Gastrocnemius medialis (tissue), 4 donors: ENCODE measurements at regions not wholly inside any gene's neighbourhood (a gene's known extent, or its start where the extent isn't known, plus 50 kb on each side); places are given as distances from the start of the nearest gene placed in this dataset.

ENCODE experiments used
- ATAC-seq, 2 donors: fragments of 150-250 bp; one replicate each; pipeline ENCODE4 v1.9.1; 2016
- DNase-seq, 2 donors: peaks; one replicate each; pipeline ENCODE4 v3.0.0-alpha.2; 2019
- H3K27ac ChIP-seq, 4 donors: fragments of 200-600 bp; sonication (generic); 1 replicate in 1 of 4; 2 replicates in 3 of 4; pipeline ENCODE4 v1.5.1; 2016 to 2018; ENCODE audit warnings: mild to moderate bottlenecking in 2 of 4, moderate library complexity in 1 of 4
- H3K27me3 ChIP-seq, 3 donors: fragments of 200-600 bp; sonication (generic) in 2 of 3; 1 replicate in 1 of 3; 2 replicates in 2 of 3; pipeline versions ENCODE4 v1.5.1 to v1.6.0; 2016 to 2019; ENCODE audit warnings: mild to moderate bottlenecking in 1 of 3, moderate library complexity in 1 of 3
- H3K36me3 ChIP-seq, 2 donors: fragments of 200-600 bp; sonication (generic) in 1 of 2; one replicate each; pipeline ENCODE4 v1.5.1; 2017 to 2018
- H3K4me1 ChIP-seq, 2 donors: fragments of 200-600 bp; sonication (generic) in 1 of 2; one replicate each; pipeline ENCODE4 v1.5.1; 2016 to 2017; ENCODE audit warnings: mild to moderate bottlenecking in 2 of 2
- H3K4me3 ChIP-seq, 4 donors: fragments of 200-600 bp; sonication (generic) in 3 of 4; 1 replicate in 1 of 4; 2 replicates in 3 of 4; pipeline ENCODE4 v1.5.1; 2016 to 2019; ENCODE audit warnings: mild to moderate bottlenecking in 2 of 4
- H3K9me3 ChIP-seq, 3 donors: fragments of 200-600 bp; sonication (generic) in 2 of 3; 1 replicate in 1 of 3; 2 replicates in 2 of 3; pipeline ENCODE4 v1.5.1; 2016 to 2019
- POLR2A ChIP-seq, 2 donors: fragments of 450-650 bp; IDR thresholded peaks; one replicate each; pipeline ENCODE4 v1.6.1; 2017; ENCODE audit warnings: antibody characterized with exemption in 2 of 2, mild to moderate bottlenecking in 2 of 2, moderate library complexity in 2 of 2
- in situ Hi-C, 4 donors: fragments of 200-750 bp; cut with MboI; loops; one replicate each; pipeline versions ENCODE4 v1.15.0 to v1.8.0; 2017; ENCODE audit warnings: low sequenced_read_pairs in 4 of 4
- intact Hi-C: fragments of 100-400 bp; cut with DNase I; formaldehyde crosslinking; loops from one replicate; pipeline ENCODE4 v1.15.1; 2023; ENCODE audit warnings: low total_unique reads
- TF ChIP-seq, protein P1 (sequence below), 5 experiments: fragments of 450-650 bp in 3 of 5; fragments of 200-600 bp in 2 of 5; sonication (generic) in 2 of 5; IDR thresholded peaks in 4 of 5; conservative IDR thresholded peaks in 1 of 5; 1 replicate in 4 of 5; 2 replicates in 1 of 5; pipeline ENCODE4 v1.5.1; 2016 to 2019; ENCODE audit warnings: antibody characterized with exemption in 5 of 5, mild to moderate bottlenecking in 3 of 5, moderate library complexity in 3 of 5

DNA sequence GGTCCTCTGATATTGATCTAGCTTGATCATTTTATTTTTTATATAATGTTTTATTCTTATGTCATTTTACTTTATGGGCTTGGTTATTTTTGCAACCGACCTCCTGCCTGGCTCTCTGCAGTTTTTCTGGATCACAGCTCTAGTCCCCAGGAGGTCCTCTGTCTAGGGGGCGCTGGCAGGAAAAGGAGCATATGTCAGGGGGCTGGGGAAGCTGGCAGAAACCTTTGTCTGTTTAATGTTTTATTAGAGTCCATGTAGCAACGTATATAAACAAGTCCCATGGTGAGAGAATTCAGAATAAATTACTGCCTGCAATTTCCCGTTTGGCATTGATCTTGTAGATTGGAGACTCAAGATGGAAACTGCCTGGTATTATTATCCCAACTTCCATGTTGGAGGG is 133.5 kb upstream of the ZBED5 start:
- no peak overlapping the region for H3K27ac ChIP-seq
- DNase-seq, result no peak
- H3K9me3 ChIP-seq, result no peaks in the 10 kb centered on the region
- no peak overlapping the region for H3K4me3 ChIP-seq
- H3K27me3 ChIP-seq, result no peaks in the 10 kb centered on the region
- TF ChIP-seq, protein P1, sequence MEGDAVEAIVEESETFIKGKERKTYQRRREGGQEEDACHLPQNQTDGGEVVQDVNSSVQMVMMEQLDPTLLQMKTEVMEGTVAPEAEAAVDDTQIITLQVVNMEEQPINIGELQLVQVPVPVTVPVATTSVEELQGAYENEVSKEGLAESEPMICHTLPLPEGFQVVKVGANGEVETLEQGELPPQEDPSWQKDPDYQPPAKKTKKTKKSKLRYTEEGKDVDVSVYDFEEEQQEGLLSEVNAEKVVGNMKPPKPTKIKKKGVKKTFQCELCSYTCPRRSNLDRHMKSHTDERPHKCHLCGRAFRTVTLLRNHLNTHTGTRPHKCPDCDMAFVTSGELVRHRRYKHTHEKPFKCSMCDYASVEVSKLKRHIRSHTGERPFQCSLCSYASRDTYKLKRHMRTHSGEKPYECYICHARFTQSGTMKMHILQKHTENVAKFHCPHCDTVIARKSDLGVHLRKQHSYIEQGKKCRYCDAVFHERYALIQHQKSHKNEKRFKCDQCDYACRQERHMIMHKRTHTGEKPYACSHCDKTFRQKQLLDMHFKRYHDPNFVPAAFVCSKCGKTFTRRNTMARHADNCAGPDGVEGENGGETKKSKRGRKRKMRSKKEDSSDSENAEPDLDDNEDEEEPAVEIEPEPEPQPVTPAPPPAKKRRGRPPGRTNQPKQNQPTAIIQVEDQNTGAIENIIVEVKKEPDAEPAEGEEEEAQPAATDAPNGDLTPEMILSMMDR (IDR thresholded peaks at IDR 0.05 in 4 of 5, conservative IDR thresholded peaks at IDR 0.05 in 1 of 5), result no peak
- TF ChIP-seq POLR2A (IDR thresholded peaks at IDR 0.05), result no peak
- in situ Hi-C loops, result no loop called here
- no peak for ATAC-seq
- intact Hi-C loops, result no loop called here
- no peaks in the 10 kb centered on the region for H3K36me3 ChIP-seq
- no peaks in the 10 kb centered on the region for H3K4me1 ChIP-seq

DNA sequence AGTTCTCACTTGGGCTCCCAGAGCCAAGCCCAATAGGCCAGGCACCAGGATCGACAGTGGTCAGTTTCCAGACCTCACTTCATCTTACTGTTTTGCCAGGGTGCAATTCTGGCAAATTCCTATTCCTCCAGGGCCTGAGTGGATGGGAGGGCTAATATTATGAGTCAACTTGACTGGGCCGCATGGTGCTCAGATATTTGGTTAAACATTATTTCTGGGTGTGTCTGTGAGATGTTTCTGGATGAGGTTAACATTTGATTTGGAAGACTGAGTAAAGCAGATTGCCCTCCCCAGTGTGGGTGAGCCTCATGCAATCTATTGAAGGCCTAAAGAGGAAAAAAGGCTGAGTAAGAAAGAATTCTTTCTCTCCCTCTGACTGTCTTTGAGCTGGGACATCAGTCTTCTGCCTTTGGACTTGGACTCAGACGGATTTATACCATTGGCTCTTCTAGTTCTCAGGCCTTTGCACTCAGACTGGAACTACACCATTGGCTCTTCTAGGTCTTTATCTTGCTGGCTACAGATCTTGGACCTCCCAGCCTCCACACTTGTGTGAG is 132.9 kb upstream of the ZBED5 start:
- DNase-seq (no peak), ATAC-seq (no peak)
- in situ Hi-C loops (no loop called here), intact Hi-C loops (no loop called here)
- Histone ChIP-seq H3K9me3 (no peaks in the 10 kb centered on the region), H3K4me1 (no peaks in the 10 kb centered on the region), H3K27ac (no peak overlapping the region), H3K4me3 (no peak overlapping the region), H3K36me3 (no peaks in the 10 kb centered on the region), H3K27me3 (no peaks in the 10 kb centered on the region)
- TF ChIP-seq, protein P1 (IDR thresholded peaks at IDR 0.05 in 4 of 5, conservative IDR thresholded peaks at IDR 0.05 in 1 of 5), result no peak
- TF ChIP-seq POLR2A (IDR thresholded peaks at IDR 0.05), result no peak

DNA sequence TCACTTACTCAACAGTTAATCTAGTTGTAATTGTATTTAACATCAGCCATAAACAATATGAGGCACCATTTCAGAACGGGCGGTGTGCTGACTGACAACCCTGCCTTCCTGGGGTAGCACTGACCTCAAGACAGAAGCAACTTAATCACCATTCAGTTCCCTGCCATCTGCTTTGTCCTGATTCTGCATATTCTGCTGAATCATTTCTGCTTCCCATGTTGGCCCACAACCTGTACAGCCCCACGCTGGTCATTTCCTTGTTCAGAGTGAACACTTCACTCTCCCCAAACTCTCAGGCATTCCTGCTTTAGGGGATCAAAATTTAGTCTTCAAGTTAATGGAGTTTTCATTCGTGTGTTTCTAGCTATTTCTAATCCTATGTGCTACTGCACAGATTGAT is 132.3 kb upstream of the ZBED5 start:
- TF ChIP-seq POLR2A (IDR thresholded peaks at IDR 0.05), result no peak
- TF ChIP-seq, protein P1 (IDR thresholded peaks at IDR 0.05 in 4 of 5, conservative IDR thresholded peaks at IDR 0.05 in 1 of 5), result no peak
- no peaks in the 10 kb centered on the region for H3K27me3 ChIP-seq
- H3K4me3 ChIP-seq, result no peak overlapping the region
- no peaks in the 10 kb centered on the region for H3K36me3 ChIP-seq
- in situ Hi-C loops (no loop called here), intact Hi-C loops (no loop called here)
- no peak overlapping the region for H3K27ac ChIP-seq
- ATAC-seq (no peak), DNase-seq (no peak)
- no peaks in the 10 kb centered on the region for H3K4me1 ChIP-seq
- H3K9me3 ChIP-seq, result no peaks in the 10 kb centered on the region

DNA sequence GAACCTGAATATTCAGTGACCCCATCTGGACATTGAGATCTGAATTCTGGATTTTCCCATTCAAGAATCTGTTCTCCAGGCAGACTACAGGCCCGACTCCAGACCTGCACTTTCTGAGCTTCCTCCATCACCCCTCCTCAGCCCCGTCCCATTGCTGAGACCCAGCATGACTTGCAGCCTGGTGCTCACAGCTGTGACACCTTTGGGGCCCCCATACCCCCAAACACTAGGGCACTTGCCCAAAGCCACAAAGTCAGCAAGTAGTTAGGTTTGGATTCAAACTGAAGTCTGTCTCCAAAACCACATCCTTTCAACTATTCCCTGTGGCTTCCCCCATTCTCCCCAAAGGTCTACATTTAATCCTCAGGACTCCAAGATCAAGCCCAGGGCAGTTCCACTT is 128.2 kb upstream of the ZBED5 start:
- Histone ChIP-seq H3K4me1 (no peaks in the 10 kb centered on the region), H3K27ac (no peak overlapping the region), H3K4me3 (no peak overlapping the region), H3K36me3 (no peaks in the 10 kb centered on the region), H3K9me3 (no peaks in the 10 kb centered on the region), H3K27me3 (no peaks in the 10 kb centered on the region)
- intact Hi-C loops, result no loop called here
- DNase-seq (no peak), ATAC-seq (no peak)
- TF ChIP-seq, protein P1 (IDR thresholded peaks at IDR 0.05 in 4 of 5, conservative IDR thresholded peaks at IDR 0.05 in 1 of 5), result no peak
- TF ChIP-seq POLR2A (IDR thresholded peaks at IDR 0.05), result no peak
- in situ Hi-C loops, result no loop called here

DNA sequence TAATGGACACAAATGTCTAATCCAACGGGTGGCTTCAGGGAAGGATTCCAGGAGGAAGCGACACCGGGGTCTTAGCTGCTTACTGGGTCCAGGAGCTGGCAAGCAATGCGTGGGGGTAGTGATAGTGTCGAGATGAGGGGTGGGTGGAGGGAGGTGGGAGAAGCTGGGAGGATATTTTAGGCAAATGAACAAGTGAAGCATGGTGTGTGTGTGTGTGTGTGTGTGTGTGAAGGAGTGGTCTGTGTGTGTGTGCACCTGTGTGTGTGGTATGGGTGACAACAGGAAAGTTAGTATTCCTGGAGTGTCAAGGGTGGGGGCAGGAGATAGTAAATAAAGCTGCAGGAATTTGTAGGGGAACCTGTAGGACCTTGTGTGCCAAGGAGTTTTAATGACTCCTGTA is 126.9 kb upstream of the ZBED5 start:
- no peaks in the 10 kb centered on the region for H3K4me1 ChIP-seq
- TF ChIP-seq, protein P1 (IDR thresholded peaks at IDR 0.05 in 4 of 5, conservative IDR thresholded peaks at IDR 0.05 in 1 of 5), result no peak
- no peak for TF ChIP-seq POLR2A (IDR thresholded peaks at IDR 0.05)

More for the DNA sequence above, 126.9 kb upstream of the ZBED5 start:
- no peaks in the 10 kb centered on the region for H3K27me3 ChIP-seq
- H3K9me3 ChIP-seq, result no peaks in the 10 kb centered on the region
- DNase-seq, result no peak
- no peaks in the 10 kb centered on the region for H3K36me3 ChIP-seq
- H3K27ac ChIP-seq, result no peak overlapping the region
- H3K4me3 ChIP-seq, result no peak overlapping the region
- intact Hi-C loops, result no loop called here
- in situ Hi-C loops, result no loop called here
- ATAC-seq, result no peak
